MM.1S (cell line): ENCODE measurements at regions not wholly inside any gene's neighbourhood (a gene's known extent, or its start where the extent isn't known, plus 50 kb on each side); places are given as distances from the start of the nearest gene placed in this dataset.

Experiments used
- DNase-seq: peaks from one replicate; pipeline ENCODE4 v3.0.0-alpha.2; 2015
- H2AFZ ChIP-seq: fragments of 300-600 bp; sonication (generic); 2 replicates; pipeline ENCODE4 v1.6.0; 2016; ENCODE audit warnings: antibody characterized with exemption, low read length
- H3F3A ChIP-seq: fragments of 300-600 bp; sonication (generic); 2 replicates; pipeline ENCODE4 v1.6.1; 2016; ENCODE audit warnings: mild to moderate bottlenecking, antibody characterized with exemption, low read length, moderate library complexity, mixed read lengths; ENCODE audit not compliant: insufficient read depth
- H3K27ac ChIP-seq: fragments of 300-600 bp; sonication (generic); 2 replicates; pipeline ENCODE4 v1.5.1; 2016; ENCODE audit warnings: mild to moderate bottlenecking, low read length
- H3K27me3 ChIP-seq: fragments of 300-600 bp; sonication (generic); replicated peaks from 2 replicates; pipeline ENCODE4 v1.6.0; 2016; ENCODE audit warnings: low read length; ENCODE audit not compliant: insufficient read depth
- H3K36me3 ChIP-seq: fragments of 300-600 bp; sonication (generic); replicated peaks from 2 replicates; pipeline ENCODE4 v1.6.1; 2016; ENCODE audit warnings: mild to moderate bottlenecking, low read length, mixed read lengths; ENCODE audit not compliant: insufficient read depth
- H3K4me1 ChIP-seq: fragments of 300-600 bp; sonication (generic); 2 replicates; pipeline ENCODE4 v1.6.1; 2016; ENCODE audit warnings: low read length, mixed read lengths
- H3K4me2 ChIP-seq: fragments of 300-600 bp; sonication (generic); 2 replicates; pipeline ENCODE4 v1.6.0; 2016; ENCODE audit warnings: low read depth, low read length
- H3K4me3 ChIP-seq: fragments of 300-600 bp; sonication (generic); 2 replicates; pipeline ENCODE4 v1.5.1; 2016; ENCODE audit warnings: low read length, mixed read lengths
- H3K79me2 ChIP-seq: fragments of 300-600 bp; sonication (generic); 2 replicates; pipeline ENCODE4 v1.6.1; 2016; ENCODE audit warnings: mixed run types, low read length, mixed read lengths
- H3K9ac ChIP-seq: fragments of 300-600 bp; sonication (generic); 2 replicates; pipeline ENCODE4 v1.6.1; 2016; ENCODE audit warnings: low read length, mixed read lengths
- H3K9me2 ChIP-seq: fragments of 300-600 bp; sonication (generic); replicated peaks from 2 replicates; pipeline ENCODE4 v1.6.1; 2016; ENCODE audit warnings: mild to moderate bottlenecking, low read length, mixed read lengths; ENCODE audit not compliant: insufficient read depth
- H3K9me3 ChIP-seq: fragments of 300-600 bp; sonication (generic); replicated peaks from 2 replicates; pipeline ENCODE4 v1.6.1; 2016; ENCODE audit warnings: mild to moderate bottlenecking, low read length, mixed read lengths; ENCODE audit not compliant: insufficient read depth
- H4K20me1 ChIP-seq: fragments of 300-600 bp; sonication (generic); 2 replicates; pipeline ENCODE4 v1.6.1; 2016; ENCODE audit warnings: mild to moderate bottlenecking, low read length, moderate library complexity, mixed read lengths; ENCODE audit not compliant: insufficient read depth
- EZH2 ChIP-seq: fragments of 300-600 bp; sonication (generic); optimal IDR thresholded peaks from 2 replicates; pipeline ENCODE3; 2017; ENCODE audit warnings: low read depth, mild to moderate bottlenecking, antibody characterized with exemption, low read length, mixed read lengths
- EZH2phosphoT487 ChIP-seq: fragments of 300-600 bp; sonication (generic); IDR thresholded peaks from 2 replicates; pipeline ENCODE4 v1.6.1; 2018; ENCODE audit warnings: antibody characterized with exemption, low read length
- TF ChIP-seq, protein P1 (sequence below): fragments of 300-600 bp; sonication (generic); IDR thresholded peaks from 2 replicates; pipeline ENCODE4 v1.5.1; 2016; ENCODE audit warnings: antibody characterized with exemption, low read length, mixed read lengths

DNA sequence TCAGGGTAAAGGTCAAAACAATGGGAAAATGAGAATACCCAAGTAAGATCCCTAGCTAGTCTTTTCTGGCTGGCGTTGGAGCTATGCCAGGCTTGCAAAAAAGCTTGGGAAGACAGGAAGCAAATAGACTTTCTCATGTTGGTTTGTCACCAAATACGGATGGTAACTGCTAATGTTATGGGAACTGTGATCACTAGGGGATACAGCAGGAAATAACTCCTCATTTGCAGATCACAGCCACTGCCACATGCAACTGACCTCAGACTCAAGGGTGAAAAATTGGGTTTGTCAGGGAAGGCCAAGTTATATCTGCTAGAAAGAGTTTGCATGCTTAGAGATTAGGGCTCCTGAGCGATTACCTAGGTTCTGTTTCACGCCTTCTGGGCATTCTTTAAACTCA lies 162.9 kb downstream of the NHLRC3 start:
- Histone ChIP-seq H2AFZ (no peak overlapping the region), H3K9me2 (no peaks in the 10 kb centered on the region), H3F3A (no peaks in the 10 kb centered on the region), H3K9me3 (no peaks in the 10 kb centered on the region), H3K27me3 (no peaks in the 10 kb centered on the region), H3K9ac (no peak overlapping the region), H3K79me2 (no peaks in the 10 kb centered on the region), H3K36me3 (no peaks in the 10 kb centered on the region), H3K4me3 (no peak overlapping the region), H3K4me1 (no peaks in the 10 kb centered on the region), H3K4me2 (no peak overlapping the region), H3K27ac (no peak overlapping the region), H4K20me1 (no peaks in the 10 kb centered on the region)
- DNase-seq: no peak
- TF ChIP-seq EZH2phosphoT487 (no peak), EZH2 (no peak)
- TF ChIP-seq, protein P1, sequence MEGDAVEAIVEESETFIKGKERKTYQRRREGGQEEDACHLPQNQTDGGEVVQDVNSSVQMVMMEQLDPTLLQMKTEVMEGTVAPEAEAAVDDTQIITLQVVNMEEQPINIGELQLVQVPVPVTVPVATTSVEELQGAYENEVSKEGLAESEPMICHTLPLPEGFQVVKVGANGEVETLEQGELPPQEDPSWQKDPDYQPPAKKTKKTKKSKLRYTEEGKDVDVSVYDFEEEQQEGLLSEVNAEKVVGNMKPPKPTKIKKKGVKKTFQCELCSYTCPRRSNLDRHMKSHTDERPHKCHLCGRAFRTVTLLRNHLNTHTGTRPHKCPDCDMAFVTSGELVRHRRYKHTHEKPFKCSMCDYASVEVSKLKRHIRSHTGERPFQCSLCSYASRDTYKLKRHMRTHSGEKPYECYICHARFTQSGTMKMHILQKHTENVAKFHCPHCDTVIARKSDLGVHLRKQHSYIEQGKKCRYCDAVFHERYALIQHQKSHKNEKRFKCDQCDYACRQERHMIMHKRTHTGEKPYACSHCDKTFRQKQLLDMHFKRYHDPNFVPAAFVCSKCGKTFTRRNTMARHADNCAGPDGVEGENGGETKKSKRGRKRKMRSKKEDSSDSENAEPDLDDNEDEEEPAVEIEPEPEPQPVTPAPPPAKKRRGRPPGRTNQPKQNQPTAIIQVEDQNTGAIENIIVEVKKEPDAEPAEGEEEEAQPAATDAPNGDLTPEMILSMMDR: no peak

- no peak for DNase-seq
- Histone ChIP-seq H3K36me3 (no peaks in the 10 kb centered on the region), H3K4me2 (no peak overlapping the region), H3K4me3 (no peak overlapping the region), H3K9me2 (no peaks in the 10 kb centered on the region), H3K9me3 (no peaks in the 10 kb centered on the region), H3K27ac (no peak overlapping the region), H3K4me1 (no peaks in the 10 kb centered on the region), H3F3A (no peaks in the 10 kb centered on the region), H3K27me3 (no peaks in the 10 kb centered on the region), H4K20me1 (no peaks in the 10 kb centered on the region), H2AFZ (no peak overlapping the region), H3K79me2 (no peaks in the 10 kb centered on the region), H3K9ac (no peak overlapping the region)
- TF ChIP-seq EZH2 (no peak), EZH2phosphoT487 (no peak)
- TF ChIP-seq, protein P1: no peak
These were observed 164.5 kb downstream of the NHLRC3 start for GRCh38 chr13:39202746-39203145.

- no peak overlapping the region for H3K4me2 ChIP-seq
- no peaks in the 10 kb centered on the region for H3K4me1 ChIP-seq
- H3K27me3 ChIP-seq: no peaks in the 10 kb centered on the region
- H3K27ac ChIP-seq: no peak overlapping the region
- TF ChIP-seq, protein P1: no peak
- TF ChIP-seq EZH2: no peak
- TF ChIP-seq EZH2phosphoT487: no peak
- no peak overlapping the region for H3K9ac ChIP-seq
- H3K9me3 ChIP-seq: no peaks in the 10 kb centered on the region
- DNase-seq: no peak
- H3K9me2 ChIP-seq: no peaks in the 10 kb centered on the region
- no peaks in the 10 kb centered on the region for H3K79me2 ChIP-seq
- H4K20me1 ChIP-seq: no peaks in the 10 kb centered on the region
- no peak overlapping the region for H2AFZ ChIP-seq
- no peaks in the 10 kb centered on the region for H3F3A ChIP-seq
- no peak overlapping the region for H3K4me3 ChIP-seq
- no peaks in the 10 kb centered on the region for H3K36me3 ChIP-seq
These were observed 170.4 kb downstream of the NHLRC3 start for GRCh38 chr13:39208636-39209035.
